PC-9 (cell line): ENCODE measurements at regions not wholly inside any gene's neighbourhood (a gene's known extent, or its start where the extent isn't known, plus 50 kb on each side); places are given as distances from the start of the nearest gene placed in this dataset.

Experiments used
- BruUV-seq: library from RNA; stranded (reverse); fragments of 400-500 nt; replicated peaks from 2 replicates; lab custom pipeline; 2021; lab: Mats Ljungman, UMichigan
- CTCF ChIA-PET: fragments of 300-600 bp; sonication (Branson Sonifier 250); formaldehyde crosslinking; loops from one replicate; lab custom pipeline; 2022; ENCODE audit warnings: antibody characterized with exemption; lab: Charles Lee
- POLR2A ChIA-PET: fragments of 300-600 bp; sonication (Branson Sonifier 250); formaldehyde crosslinking; loops from one replicate; lab custom pipeline; 2022; ENCODE audit warnings: antibody characterized with exemption; ENCODE audit not compliant: unreplicated experiment; lab: Charles Lee
- DNase-seq, 2 experiments: peaks; one replicate each; pipeline versions ENCODE4 v3.0.0 to v3.0.0-alpha.2; 2015 to 2022; ENCODE audit warnings: mixed read lengths in 1 of 2
- H2AFZ ChIP-seq: fragments of 200-600 bp; sonication (generic); 2 replicates; pipeline ENCODE4 v1.8.1; 2017; ENCODE audit warnings: antibody characterized with exemption
- H3F3A ChIP-seq: fragments of 200-600 bp; sonication (generic); 2 replicates; pipeline ENCODE4 v1.8.1; 2017; ENCODE audit warnings: antibody characterized with exemption, mild to moderate bottlenecking, low read depth; ENCODE audit not compliant: insufficient read depth
- H3K27ac ChIP-seq: fragments of 200-600 bp; sonication (generic); 2 replicates; pipeline ENCODE4 v1.6.1; 2016; ENCODE audit warnings: mixed run types
- H3K27me3 ChIP-seq: fragments of 200-600 bp; sonication (generic); 2 replicates; pipeline ENCODE4 v1.6.1; 2016; ENCODE audit warnings: low read depth, mixed run types; ENCODE audit not compliant: insufficient read depth
- H3K36me3 ChIP-seq: fragments of 200-600 bp; sonication (generic); 2 replicates; pipeline ENCODE4 v1.6.1; 2016; ENCODE audit warnings: low read depth, mixed run types
- H3K4me1 ChIP-seq: fragments of 200-600 bp; sonication (generic); replicated peaks from 2 replicates; pipeline ENCODE4 v1.6.1; 2016; ENCODE audit warnings: mixed run types; ENCODE audit not compliant: insufficient read depth
- H3K4me2 ChIP-seq: fragments of 200-600 bp; sonication (generic); 2 replicates; pipeline ENCODE4 v1.6.1; 2017; ENCODE audit warnings: mixed run types
- H3K4me3 ChIP-seq: fragments of 200-600 bp; sonication (generic); 2 replicates; pipeline ENCODE4 v1.6.1; 2016; ENCODE audit warnings: mixed run types
- H3K79me2 ChIP-seq: fragments of 200-600 bp; sonication (generic); 2 replicates; pipeline ENCODE4 v1.6.1; 2017; ENCODE audit warnings: low read depth, mixed run types
- H3K9me2 ChIP-seq: fragments of 200-600 bp; sonication (generic); 2 replicates; pipeline ENCODE4 v1.8.1; 2017; ENCODE audit warnings: mild to moderate bottlenecking; ENCODE audit not compliant: insufficient read depth
- H3K9me3 ChIP-seq: fragments of 200-600 bp; sonication (generic); 2 replicates; pipeline ENCODE4 v1.8.1; 2016; ENCODE audit warnings: low read depth; ENCODE audit not compliant: insufficient read depth
- H4K20me1 ChIP-seq: fragments of 200-600 bp; sonication (generic); 2 replicates; pipeline ENCODE4 v1.8.1; 2017; ENCODE audit not compliant: insufficient read depth
- CTCF ChIP-seq: fragments of 200-600 bp; sonication (generic); conservative IDR thresholded peaks from 2 replicates; pipeline ENCODE4 v1.6.1; 2017; ENCODE audit warnings: mixed run types, antibody characterized with exemption, mild to moderate bottlenecking, moderate library complexity
- EZH2 ChIP-seq: fragments of 200-600 bp; sonication (generic); IDR thresholded peaks from 2 replicates; pipeline ENCODE4 v1.8.0; 2017; ENCODE audit warnings: antibody characterized with exemption, low read depth
- intact Hi-C: fragments of 100-400 bp; cut with micrococcal nuclease; formaldehyde crosslinking; loops from one replicate; pipeline ENCODE4 v1.10.0; 2022; ENCODE audit not compliant: unreplicated experiment

- Histone ChIP-seq H3K4me1 (no peaks in the 10 kb centered on the region), H3K27me3 (no peaks in the 10 kb centered on the region), H2AFZ (no peak overlapping the region), H3K9me3 (no peaks in the 10 kb centered on the region), H4K20me1 (no peaks in the 10 kb centered on the region; the same call in 1 of the 2 replicates), H3K4me3 (no peak overlapping the region), H3K36me3 (no peaks in the 10 kb centered on the region), H3F3A (no peaks in the 10 kb centered on the region), H3K27ac (no peak overlapping the region), H3K79me2 (no peaks in the 10 kb centered on the region), H3K9me2 (no peaks in the 10 kb centered on the region; the same call in 1 of the 2 replicates), H3K4me2 (no peak overlapping the region)
- DNase-seq, result no peak
- BruUV-seq, result no TSS peak
- TF ChIP-seq EZH2 (no peak), CTCF (no peak)
- CTCF ChIA-PET, result no interaction called here
- POLR2A ChIA-PET, result no interaction called here
- intact Hi-C loops, result no loop called here
Measured at GRCh38 chr14:44780989-44781388, 180.8 kb downstream of the KLHL28 start.

GRCh38 chr14:44778604-44779003 lies 183.1 kb downstream of the KLHL28 start:
- no peaks in the 10 kb centered on the region for H3K9me3 ChIP-seq
- peak in 1 of 2 experiments; percentile 10 for DNase-seq
- no peak overlapping the region for H3K4me2 ChIP-seq
- H3K4me3 ChIP-seq, result no peak overlapping the region
- ChIA-PET POLR2A (no interaction called here), CTCF (no interaction called here)
- no peak overlapping the region for H3K27ac ChIP-seq
- H3K79me2 ChIP-seq, result no peaks in the 10 kb centered on the region
- H2AFZ ChIP-seq, result no peak overlapping the region
- no peaks in the 10 kb centered on the region for H3K27me3 ChIP-seq
- intact Hi-C loops, result no loop called here
- H3K4me1 ChIP-seq, result no peaks in the 10 kb centered on the region
- TF ChIP-seq CTCF (no peak), EZH2 (no peak)
- H3F3A ChIP-seq, result no peaks in the 10 kb centered on the region
- no peaks in the 10 kb centered on the region for H3K36me3 ChIP-seq
- H3K9me2 ChIP-seq, result no peaks in the 10 kb centered on the region; the same call in 1 of the 2 replicates
- H4K20me1 ChIP-seq, result no peaks in the 10 kb centered on the region; the same call in 1 of the 2 replicates
- BruUV-seq, result no TSS peak

DNA sequence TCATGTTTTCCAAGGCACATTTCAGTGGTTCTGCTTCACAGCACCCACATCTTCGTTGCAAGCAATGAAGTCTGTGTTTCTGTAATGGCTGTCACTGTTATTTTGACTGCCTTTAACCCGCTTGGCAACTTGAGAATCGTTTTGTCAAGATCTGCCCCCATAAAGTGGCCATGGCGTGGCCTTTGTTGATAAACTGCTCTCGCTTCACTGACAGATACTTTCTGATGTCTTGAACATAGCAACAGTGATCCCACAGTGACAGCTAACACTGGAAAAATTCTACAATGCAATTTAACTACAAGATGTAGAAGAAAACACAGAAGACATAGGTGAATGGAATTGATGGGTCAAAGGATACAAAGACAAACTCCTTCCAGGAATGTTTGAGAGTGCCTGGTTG lies 184.2 kb downstream of the KLHL28 start:
- Histone ChIP-seq H3K79me2 (no peaks in the 10 kb centered on the region), H3K9me3 (no peaks in the 10 kb centered on the region), H3K27me3 (no peaks in the 10 kb centered on the region), H4K20me1 (no peaks in the 10 kb centered on the region; the same call in 1 of the 2 replicates), H3F3A (no peaks in the 10 kb centered on the region), H3K27ac (no peak overlapping the region), H3K4me3 (no peak overlapping the region), H2AFZ (0 out of 2 replicates have a peak overlapping the region, but pooled peaks have one; percentile 39), H3K9me2 (no peaks in the 10 kb centered on the region; the same call in 1 of the 2 replicates), H3K4me2 (no peak overlapping the region), H3K4me1 (no peaks in the 10 kb centered on the region), H3K36me3 (no peaks in the 10 kb centered on the region)
- intact Hi-C loops, result no loop called here
- TF ChIP-seq CTCF, result no peak
- no peak for TF ChIP-seq EZH2
- ChIA-PET CTCF (no interaction called here), POLR2A (no interaction called here)
- BruUV-seq, result no TSS peak
- no peak for DNase-seq
